Fibroblast of peridontal ligament (primary cell): ENCODE measurements at regions not wholly inside any gene's neighbourhood (a gene's known extent, or its start where the extent isn't known, plus 50 kb on each side); places are given as distances from the start of the nearest gene placed in this dataset.

ENCODE experiments used
- DNase-seq: peaks from one replicate; pipeline ENCODE4 v3.0.0-alpha.2; 2010; ENCODE audit errors: extremely low read depth

- no peak for DNase-seq
These were observed 66.4 kb upstream of the GALNT2 start for GRCh38 chr1:230000493-230001184.

DNA sequence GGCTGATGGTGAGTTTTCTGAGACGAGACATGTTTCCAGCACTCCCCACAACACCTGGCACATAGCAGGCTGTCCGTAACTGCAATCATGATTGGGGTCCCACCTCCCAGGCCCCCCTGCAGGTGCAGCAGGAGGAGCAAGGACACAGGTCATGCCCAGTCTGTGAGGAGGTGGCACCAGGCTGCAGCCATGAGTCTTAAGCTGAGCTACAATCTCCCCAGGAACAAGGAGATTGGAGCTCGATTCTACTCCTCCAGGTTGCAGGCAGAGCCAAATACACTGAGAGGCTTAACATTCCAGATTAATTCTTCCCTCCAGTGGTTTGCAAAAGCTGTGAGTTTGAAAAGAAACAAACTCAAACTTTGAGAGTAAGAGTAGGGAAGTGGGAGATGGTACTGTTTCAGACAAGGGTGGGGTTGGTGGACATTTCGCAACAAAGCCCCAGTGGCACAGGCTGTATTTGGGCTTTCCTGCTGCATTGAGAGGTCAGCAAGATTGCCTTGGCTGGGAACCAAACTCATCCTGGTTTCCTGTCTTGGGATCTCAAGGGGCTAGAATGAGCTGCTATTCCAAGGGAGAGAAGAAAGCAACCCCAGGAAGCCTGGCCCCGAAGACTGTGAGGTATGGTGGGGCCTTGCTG lies 64.8 kb upstream of the GALNT2 start:
- no peak for DNase-seq

- no peak for DNase-seq
These were observed 63.6 kb upstream of the GALNT2 start for GRCh38 chr1:230003409-230003808.

- no peak for DNase-seq
These were observed 62.0 kb upstream of the GALNT2 start for GRCh38 chr1:230005040-230005439.

- no peak for DNase-seq
These were observed 58.3 kb upstream of the GALNT2 start for GRCh38 chr1:230008721-230009120.

DNA sequence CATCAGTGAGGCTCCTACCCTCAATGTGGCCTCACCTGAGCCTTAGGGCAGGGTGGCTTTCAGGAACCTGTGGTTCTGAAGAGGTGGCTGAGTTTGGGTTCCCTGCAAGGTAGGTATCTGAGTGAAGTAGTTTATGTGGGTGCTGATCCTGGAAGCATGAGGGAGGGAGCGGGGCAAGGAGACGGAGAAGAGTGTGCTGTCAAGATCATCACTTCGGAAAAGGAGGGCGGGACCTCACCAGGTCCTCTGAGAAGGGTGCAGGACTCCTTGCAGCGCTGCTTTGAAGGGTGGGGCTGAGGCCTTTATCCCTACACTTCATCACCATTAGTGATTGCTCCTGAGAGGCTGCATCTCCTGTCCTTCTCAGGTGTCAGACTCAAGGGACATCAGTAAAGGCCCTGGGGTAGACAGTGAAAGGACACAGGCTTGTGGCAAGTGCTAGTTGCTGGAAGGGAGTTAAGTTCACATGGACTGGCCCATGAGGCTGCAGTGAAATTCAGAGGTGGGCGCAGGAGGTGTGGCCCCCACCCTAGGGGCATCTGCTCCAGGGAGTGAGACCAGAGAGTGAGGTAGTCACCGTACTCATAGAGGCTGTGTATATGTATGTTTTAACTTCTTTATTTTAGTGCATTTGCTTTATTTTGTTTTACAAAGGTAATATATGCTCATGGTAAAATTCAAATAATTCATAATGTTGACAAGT lies 57.3 kb upstream of the GALNT2 start:
- DNase-seq: no peak

GRCh38 chr1:230010603-230011332 lies 56.3 kb upstream of the GALNT2 start:
- DNase-seq: no peak

DNA sequence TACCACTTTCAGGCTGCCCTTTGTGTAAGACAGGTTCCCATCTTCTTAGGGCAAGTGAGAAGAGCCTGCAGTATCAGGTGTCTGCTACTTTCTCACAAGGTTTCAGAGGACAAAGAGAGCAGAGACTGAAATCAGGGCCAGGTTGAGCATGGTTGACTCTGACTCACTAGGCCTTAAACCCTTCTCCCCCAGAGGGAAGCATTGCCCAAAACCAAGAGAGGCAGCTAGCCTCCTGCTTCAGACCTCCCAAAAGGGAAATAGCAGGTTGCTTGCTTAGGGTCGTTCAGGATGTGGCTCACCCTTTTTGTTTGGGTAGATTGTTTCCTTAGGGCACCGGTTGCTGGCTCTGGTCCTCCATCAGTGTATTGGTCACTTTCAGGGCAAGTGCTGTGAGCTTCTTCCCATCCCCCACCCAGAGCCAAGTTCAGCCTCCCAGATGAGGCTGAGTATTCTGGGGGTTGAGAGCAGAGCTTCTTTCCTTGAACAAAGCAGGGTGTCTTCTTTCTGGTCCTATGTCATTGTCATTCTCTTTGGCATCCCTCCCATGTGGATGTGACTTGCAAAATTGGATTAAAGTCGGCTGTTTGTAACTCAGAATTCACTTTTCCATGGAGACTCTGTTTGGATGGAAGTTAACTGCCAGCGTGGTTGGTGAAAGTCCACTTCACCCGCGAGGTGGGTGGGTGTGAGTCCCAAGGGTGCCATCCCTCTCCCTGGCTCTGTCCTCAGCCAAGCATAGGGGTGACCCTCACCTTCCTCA lies 55.5 kb upstream of the GALNT2 start:
- no peak for DNase-seq

DNA sequence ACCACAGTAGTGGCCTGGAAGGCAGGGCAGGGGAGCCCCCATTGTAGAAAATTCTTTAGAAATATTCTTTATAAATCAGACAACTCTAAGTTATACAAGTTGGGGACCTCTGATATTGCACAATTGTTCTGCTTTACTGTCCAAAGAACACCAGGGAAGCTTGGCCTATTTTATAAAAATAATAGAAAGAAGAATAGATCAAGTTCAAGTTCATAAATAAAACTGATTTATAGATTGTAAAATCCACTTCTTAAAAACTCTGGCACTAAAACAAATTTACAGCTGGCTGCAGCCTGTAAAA lies 55.0 kb upstream of the GALNT2 start:
- no peak for DNase-seq

GRCh38 chr1:230012741-230013140 lies 54.3 kb upstream of the GALNT2 start:
- DNase-seq: no peak

DNA sequence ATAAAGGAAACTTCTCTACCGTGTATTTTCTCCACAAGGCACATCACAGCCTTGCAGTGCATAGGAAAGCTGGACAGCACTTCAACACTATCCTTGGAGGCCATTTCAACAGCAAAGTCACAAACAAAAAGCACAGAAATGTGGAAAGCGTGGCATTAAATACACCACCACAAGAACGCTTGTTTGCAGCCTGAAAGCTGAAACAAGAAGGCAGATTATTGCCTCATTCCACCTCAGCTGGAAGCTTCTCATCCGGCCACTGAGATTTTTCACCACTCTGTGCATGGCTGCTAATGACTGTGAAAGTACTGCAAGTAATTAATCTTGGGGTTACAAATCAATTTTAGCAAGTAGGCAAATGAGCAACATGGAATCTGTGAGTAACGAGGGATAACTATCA lies 50.9 kb upstream of the GALNT2 start:
- DNase-seq: no peak
